SK-N-SH treated with all-trans-retinoic acid at 6 μM for 48 hours (cell line): ENCODE measurements at regions not wholly inside any gene's neighbourhood (a gene's known extent, or its start where the extent isn't known, plus 50 kb on each side); places are given as distances from the start of the nearest gene placed in this dataset.

Experiments
- ARNTL ChIP-seq: fragments of 450-650 bp; formaldehyde crosslinking; IDR thresholded peaks from 2 replicates; pipeline ENCODE4 v1.5.0; 2020; ENCODE audit warnings: low read depth, mild to moderate bottlenecking, moderate library complexity, borderline replicate concordance
- BACH2 ChIP-seq: fragments of 250-450 bp; sonication (Bioruptor Pico); IDR thresholded peaks from 2 replicates; pipeline ENCODE4 v1.9.0; 2021; ENCODE audit warnings: mild to moderate bottlenecking, borderline replicate concordance
- ESRRG ChIP-seq: fragments of 250-450 bp; sonication (Bioruptor Pico); IDR thresholded peaks from 2 replicates; pipeline ENCODE4 v1.6.1; 2021; ENCODE audit warnings: mild to moderate bottlenecking
- PPARA ChIP-seq: fragments of 250-450 bp; sonication (Bioruptor Pico); IDR thresholded peaks from 2 replicates; pipeline ENCODE4 v1.5.0; 2020; ENCODE audit warnings: mild to moderate bottlenecking, borderline replicate concordance
- RARB ChIP-seq: fragments of 250-450 bp; sonication (Bioruptor Pico); IDR thresholded peaks from 2 replicates; pipeline ENCODE4 v1.8.0; 2021; ENCODE audit warnings: mild to moderate bottlenecking, moderate library complexity
- ZC3H10 ChIP-seq: fragments of 250-450 bp; sonication (Bioruptor Pico); IDR thresholded peaks from 2 replicates; pipeline ENCODE4 v1.5.1; 2021; ENCODE audit warnings: mild to moderate bottlenecking, moderate library complexity
- ZFP30 ChIP-seq: fragments of 450-650 bp; formaldehyde crosslinking; IDR thresholded peaks from 2 replicates; pipeline ENCODE4 v1.5.0; 2022; ENCODE audit warnings: mild to moderate bottlenecking, moderate library complexity
- ZNF70 ChIP-seq: fragments of 450-650 bp; formaldehyde crosslinking; IDR thresholded peaks from 2 replicates; pipeline ENCODE4 v1.5.0; 2020; ENCODE audit warnings: mild to moderate bottlenecking, moderate library complexity
- ZNF8 ChIP-seq: fragments of 450-650 bp; formaldehyde crosslinking; IDR thresholded peaks from 2 replicates; pipeline ENCODE4 v1.5.0; 2020; ENCODE audit warnings: mild to moderate bottlenecking, moderate library complexity
- TF ChIP-seq, protein P1 (sequence below): fragments of 250-450 bp; sonication (Bioruptor Pico); IDR thresholded peaks from 2 replicates; pipeline ENCODE4 v1.8.0; 2020; ENCODE audit warnings: mild to moderate bottlenecking, moderate library complexity, borderline replicate concordance
- TF ChIP-seq, protein P2 (sequence below): fragments of 250-450 bp; sonication (Bioruptor Pico); IDR thresholded peaks from 2 replicates; pipeline ENCODE4 v1.8.0; 2021; ENCODE audit warnings: low read depth, mild to moderate bottlenecking, moderate library complexity, borderline replicate concordance

DNA sequence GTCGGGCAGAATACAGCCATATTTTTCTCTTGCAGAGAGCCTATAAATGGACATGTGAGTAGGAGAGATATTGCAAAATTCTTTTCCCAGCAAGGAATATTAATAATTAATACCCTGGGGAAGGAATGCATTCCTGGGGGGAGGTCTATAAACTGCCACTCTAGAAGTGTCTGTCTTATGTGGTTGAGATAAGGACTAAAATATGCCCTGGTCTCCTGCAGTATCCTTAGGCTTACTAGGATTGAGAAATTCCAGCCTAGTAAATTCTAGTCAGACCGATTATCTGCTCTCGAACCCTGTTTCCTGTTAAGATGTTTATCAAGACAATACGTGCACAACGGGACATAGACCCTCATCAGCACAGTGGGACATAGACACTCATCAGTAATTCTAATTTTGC, 872.6 kb downstream of the FSTL5 start:
- TF ChIP-seq RARB (CRISPR knock-in tag) (no peak), ARNTL (CRISPR knock-in tag) (no peak), BACH2 (CRISPR knock-in tag) (no peak), PPARA (CRISPR knock-in tag) (no peak), ZNF70 (CRISPR knock-in tag) (no peak), ZFP30 (no peak), ESRRG (CRISPR knock-in tag) (no peak), ZC3H10 (CRISPR knock-in tag) (no peak), ZNF8 (CRISPR knock-in tag) (no peak)
- TF ChIP-seq, protein P1, sequence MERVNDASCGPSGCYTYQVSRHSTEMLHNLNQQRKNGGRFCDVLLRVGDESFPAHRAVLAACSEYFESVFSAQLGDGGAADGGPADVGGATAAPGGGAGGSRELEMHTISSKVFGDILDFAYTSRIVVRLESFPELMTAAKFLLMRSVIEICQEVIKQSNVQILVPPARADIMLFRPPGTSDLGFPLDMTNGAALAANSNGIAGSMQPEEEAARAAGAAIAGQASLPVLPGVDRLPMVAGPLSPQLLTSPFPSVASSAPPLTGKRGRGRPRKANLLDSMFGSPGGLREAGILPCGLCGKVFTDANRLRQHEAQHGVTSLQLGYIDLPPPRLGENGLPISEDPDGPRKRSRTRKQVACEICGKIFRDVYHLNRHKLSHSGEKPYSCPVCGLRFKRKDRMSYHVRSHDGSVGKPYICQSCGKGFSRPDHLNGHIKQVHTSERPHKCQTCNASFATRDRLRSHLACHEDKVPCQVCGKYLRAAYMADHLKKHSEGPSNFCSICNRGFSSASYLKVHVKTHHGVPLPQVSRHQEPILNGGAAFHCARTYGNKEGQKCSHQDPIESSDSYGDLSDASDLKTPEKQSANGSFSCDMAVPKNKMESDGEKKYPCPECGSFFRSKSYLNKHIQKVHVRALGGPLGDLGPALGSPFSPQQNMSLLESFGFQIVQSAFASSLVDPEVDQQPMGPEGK (CRISPR knock-in tag): no peak
- TF ChIP-seq, protein P2, sequence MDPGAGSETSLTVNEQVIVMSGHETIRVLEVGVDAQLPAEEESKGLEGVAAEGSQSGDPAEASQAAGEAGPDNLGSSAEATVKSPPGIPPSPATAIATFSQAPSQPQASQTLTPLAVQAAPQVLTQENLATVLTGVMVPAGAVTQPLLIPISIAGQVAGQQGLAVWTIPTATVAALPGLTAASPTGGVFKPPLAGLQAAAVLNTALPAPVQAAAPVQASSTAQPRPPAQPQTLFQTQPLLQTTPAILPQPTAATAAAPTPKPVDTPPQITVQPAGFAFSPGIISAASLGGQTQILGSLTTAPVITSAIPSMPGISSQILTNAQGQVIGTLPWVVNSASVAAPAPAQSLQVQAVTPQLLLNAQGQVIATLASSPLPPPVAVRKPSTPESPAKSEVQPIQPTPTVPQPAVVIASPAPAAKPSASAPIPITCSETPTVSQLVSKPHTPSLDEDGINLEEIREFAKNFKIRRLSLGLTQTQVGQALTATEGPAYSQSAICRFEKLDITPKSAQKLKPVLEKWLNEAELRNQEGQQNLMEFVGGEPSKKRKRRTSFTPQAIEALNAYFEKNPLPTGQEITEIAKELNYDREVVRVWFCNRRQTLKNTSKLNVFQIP (CRISPR knock-in tag): no peak
